H9 (cell line): ENCODE measurements at regions not wholly inside any gene's neighbourhood (a gene's known extent, or its start where the extent isn't known, plus 50 kb on each side); places are given as distances from the start of the nearest gene placed in this dataset.

ENCODE experiments used
- DNase-seq: peaks from one replicate; pipeline ENCODE4 v3.0.0-alpha.2; 2017
- H2AFZ ChIP-seq: one replicate; pipeline ENCODE4 v1.6.1; 2013; ENCODE audit warnings: mild to moderate bottlenecking, low read length, control low read depth, moderate library complexity
- H2AK5ac ChIP-seq: 2 replicates; pipeline ENCODE4 v1.6.1; 2013; ENCODE audit warnings: low read length, control low read depth, mixed read lengths; ENCODE audit not compliant: insufficient read length
- H2BK120ac ChIP-seq: one replicate; pipeline ENCODE4 v1.6.1; 2013; ENCODE audit warnings: low read depth, mild to moderate bottlenecking, low read length, control low read depth, inconsistent platforms; ENCODE audit not compliant: poor library complexity, severe bottlenecking
- H2BK12ac ChIP-seq: 2 replicates; pipeline ENCODE4 v1.6.1; 2013; ENCODE audit warnings: low read length, control low read depth, mixed read lengths, low read depth; ENCODE audit not compliant: insufficient read length
- H2BK15ac ChIP-seq: 2 replicates; pipeline ENCODE4 v1.6.1; 2013; ENCODE audit warnings: low read depth, low read length, control low read depth
- H2BK20ac ChIP-seq: one replicate; pipeline ENCODE4 v1.6.1; 2013; ENCODE audit warnings: low read depth, mild to moderate bottlenecking, low read length, control low read depth, inconsistent platforms; ENCODE audit not compliant: poor library complexity, severe bottlenecking
- H2BK5ac ChIP-seq: 2 replicates; pipeline ENCODE4 v1.6.1; 2013; ENCODE audit warnings: low read length, control low read depth, mixed read lengths; ENCODE audit not compliant: insufficient read length
- H3K14ac ChIP-seq: 2 replicates; pipeline ENCODE4 v1.6.1; 2013; ENCODE audit warnings: low read length, control low read depth; ENCODE audit not compliant: insufficient read depth
- H3K18ac ChIP-seq: 2 replicates; pipeline ENCODE4 v1.6.1; 2013; ENCODE audit warnings: low read depth, mild to moderate bottlenecking, mixed read lengths, low read length, control low read depth; ENCODE audit not compliant: insufficient read length
- H3K23ac ChIP-seq: 2 replicates; pipeline ENCODE4 v1.6.1; 2013; ENCODE audit warnings: low read length, control low read depth, mixed read lengths, low read depth; ENCODE audit not compliant: insufficient read length
- H3K23me2 ChIP-seq: 2 replicates; pipeline ENCODE4 v1.6.1; 2013; ENCODE audit warnings: low read depth, mild to moderate bottlenecking, mixed read lengths, low read length, control low read depth; ENCODE audit not compliant: insufficient read length, poor library complexity, severe bottlenecking
- H3K27ac ChIP-seq: 2 replicates; pipeline ENCODE4 v1.5.1; 2013; ENCODE audit warnings: low read length, control low read depth, mixed read lengths, low read depth; ENCODE audit not compliant: insufficient read length
- H3K27me3 ChIP-seq: 2 replicates; pipeline ENCODE4 v1.6.1; 2013; ENCODE audit warnings: low read length, control low read depth, inconsistent platforms; ENCODE audit not compliant: insufficient read depth
- H3K4ac ChIP-seq: 2 replicates; pipeline ENCODE4 v1.6.1; 2013; ENCODE audit warnings: low read depth, mild to moderate bottlenecking, control low read depth, inconsistent platforms, low read length, moderate library complexity
- H3K4me1 ChIP-seq: 2 replicates; pipeline ENCODE4 v1.6.1; 2013; ENCODE audit warnings: low read length, control low read depth, inconsistent platforms; ENCODE audit not compliant: insufficient read depth
- H3K4me2 ChIP-seq: 2 replicates; pipeline ENCODE4 v1.6.1; 2013; ENCODE audit warnings: low read length, control low read depth, mixed read lengths; ENCODE audit not compliant: insufficient read length, insufficient read depth
- H3K56ac ChIP-seq: 2 replicates; pipeline ENCODE4 v1.6.1; 2013; ENCODE audit warnings: low read depth, mild to moderate bottlenecking, mixed read lengths, low read length, control low read depth; ENCODE audit not compliant: insufficient read length
- H3K79me1 ChIP-seq: 2 replicates; pipeline ENCODE4 v1.6.1; 2013; ENCODE audit warnings: low read depth, mild to moderate bottlenecking, moderate library complexity, low read length, control low read depth, inconsistent platforms; ENCODE audit not compliant: insufficient read depth, poor library complexity, severe bottlenecking
- H3K79me2 ChIP-seq: 2 replicates; pipeline ENCODE4 v1.6.1; 2013; ENCODE audit warnings: low read length, control low read depth, inconsistent platforms; ENCODE audit not compliant: insufficient read depth
- H3K9ac ChIP-seq: 2 replicates; pipeline ENCODE4 v1.6.1; 2013; ENCODE audit warnings: low read length, control low read depth, mixed read lengths; ENCODE audit not compliant: insufficient read length; ENCODE audit errors: extremely low read depth
- H3K9me3 ChIP-seq: one replicate; pipeline ENCODE4 v1.6.1; 2013; ENCODE audit warnings: low read depth, low read length, inconsistent platforms; ENCODE audit not compliant: control insufficient read depth
- H3T11ph ChIP-seq: one replicate; pipeline ENCODE4 v1.6.1; 2013; ENCODE audit warnings: mild to moderate bottlenecking, low read length, control low read depth, inconsistent platforms
- H4K20me1 ChIP-seq: one replicate; pipeline ENCODE4 v1.6.1; 2013; ENCODE audit not compliant: control insufficient read depth, insufficient read length, insufficient read depth
- H4K5ac ChIP-seq: 2 replicates; pipeline ENCODE4 v1.6.1; 2013; ENCODE audit warnings: low read depth, mild to moderate bottlenecking, mixed read lengths, low read length, control low read depth; ENCODE audit not compliant: insufficient read length
- H4K8ac ChIP-seq: replicated peaks from 2 replicates; pipeline ENCODE4 v1.6.1; 2013; ENCODE audit warnings: low read length, control low read depth, mixed read lengths, low read depth; ENCODE audit not compliant: insufficient read length
- H4K91ac ChIP-seq: 2 replicates; pipeline ENCODE4 v1.6.1; 2013; ENCODE audit warnings: low read depth, mild to moderate bottlenecking, moderate library complexity, mixed read lengths, low read length, control low read depth; ENCODE audit not compliant: insufficient read length
- H3K27ac Mint-ChIP-seq, 3 experiments: 2 replicates in 2 of 3; 3 replicates in 1 of 3; pipeline ENCODE4 v1.8.0; 2020 to 2021; ENCODE audit warnings: mixed read lengths in 3 of 3, mild to moderate bottlenecking in 1 of 3, moderate library complexity in 1 of 3
- H3K27me3 Mint-ChIP-seq: 2 replicates; pipeline ENCODE4 v1.8.0; 2021; ENCODE audit warnings: low read depth, mild to moderate bottlenecking, moderate library complexity, mixed read lengths
- H3K36me3 Mint-ChIP-seq, 3 experiments: 2 replicates in 2 of 3; 3 replicates in 1 of 3; pipeline ENCODE4 v1.8.0; 2020 to 2021; ENCODE audit warnings: low read depth in 3 of 3, mixed read lengths in 3 of 3; ENCODE audit not compliant: insufficient read depth in 1 of 3
- H3K4me1 Mint-ChIP-seq, 2 experiments: 2 replicates each; pipeline ENCODE4 v1.8.0; 2020; ENCODE audit warnings: mixed read lengths in 2 of 2
- H3K4me3 Mint-ChIP-seq, 2 experiments: 2 replicates in 1 of 2; 3 replicates in 1 of 2; pipeline ENCODE4 v1.8.0; 2020 to 2021; ENCODE audit warnings: mild to moderate bottlenecking in 2 of 2, mixed read lengths in 2 of 2, moderate library complexity in 1 of 2
- H3K9me3 Mint-ChIP-seq, 2 experiments: 2 replicates in 1 of 2; 3 replicates in 1 of 2; pipeline ENCODE4 v1.8.0; 2020; ENCODE audit warnings: mild to moderate bottlenecking in 2 of 2, mixed read lengths in 2 of 2, moderate library complexity in 1 of 2
- CTCF ChIP-seq: fragments of 200-600 bp; sonication (generic); conservative IDR thresholded peaks from 3 replicates; pipeline ENCODE4 v1.8.0; 2021; ENCODE audit warnings: antibody characterized with exemption, mild to moderate bottlenecking
- WGBS: extraction: QIAGEN DNeasy Blood & Tissue Kit; methylation state at CpG from one replicate; pipeline ENCODE4 v1.1.7; 2013; ENCODE audit warnings: missing lambda C conversion rate, low lambda C conversion rate, mixed read lengths; ENCODE audit not compliant: insufficient read length; ENCODE audit errors: extremely low coverage; 5-methylcytosine and 5-hydroxymethylcytosine counted together

GRCh38 chr3:94520364-94520763, 457.5 kb downstream of the NSUN3 start:
- Histone ChIP-seq H3K79me1 (no peaks in the 10 kb centered on the region), H2BK12ac (no peak overlapping the region), H3K4ac (no peak overlapping the region), H3K23me2 (no peaks in the 10 kb centered on the region), H3K18ac (no peak overlapping the region), H3K4me2 (no peak overlapping the region), H3K9me3 (no peaks in the 10 kb centered on the region), H2BK120ac (no peak overlapping the region), H3T11ph (no peak overlapping the region), H4K20me1 (no peaks in the 10 kb centered on the region), H4K5ac (no peak overlapping the region), H3K27ac (no peak overlapping the region), H3K27me3 (no peaks in the 10 kb centered on the region), H2BK5ac (no peak overlapping the region), H2BK15ac (no peak overlapping the region), H2AFZ (no peak overlapping the region), H3K56ac (no peak overlapping the region), H2BK20ac (no peak overlapping the region), H3K23ac (no peak overlapping the region), H3K79me2 (no peaks in the 10 kb centered on the region), H3K4me1 (no peaks in the 10 kb centered on the region), H4K8ac (no peak overlapping the region), H3K9ac (no peak overlapping the region), H2AK5ac (no peak overlapping the region), H3K14ac (no peak overlapping the region), H4K91ac (no peak overlapping the region)
- no peak for DNase-seq
- H3K4me3 Mint-ChIP-seq: no peak overlapping the region
- no peaks in the 10 kb centered on the region for H3K9me3 Mint-ChIP-seq
- WGBS: no CpG with 5 or more reads among the region's 1 CpG
- no peaks in the 10 kb centered on the region for H3K36me3 Mint-ChIP-seq
- peaks cover 17 to 18% of the 10 kb centered on the region in 2 experiments for H3K4me1 Mint-ChIP-seq
- H3K27ac Mint-ChIP-seq: no peak overlapping the region
- no peaks in the 10 kb centered on the region for H3K27me3 Mint-ChIP-seq
- TF ChIP-seq CTCF: no peak
